Epithelial cell of esophagus (primary cell): ENCODE measurements at regions not wholly inside any gene's neighbourhood (a gene's known extent, or its start where the extent isn't known, plus 50 kb on each side); places are given as distances from the start of the nearest gene placed in this dataset.
A peak's percentile ranks its signal among the peaks of the same experiment; 100 is the strongest.
"Not testable (repeated sequence)": the region's sequence is repeated elsewhere in the genome, so short reads cannot be mapped to it uniquely, and the experiment has no call there.

ENCODE experiments used
- DNase-seq: peaks from one replicate; pipeline ENCODE4 v3.0.0; 2010; ENCODE audit warnings: low read depth
- H3K4me3 ChIP-seq: 2 replicates; pipeline ENCODE4 v1.5.1; 2011; ENCODE audit warnings: mild to moderate bottlenecking, low read length, control low read depth
- TF ChIP-seq, protein P1 (sequence below): IDR thresholded peaks from 2 replicates; pipeline ENCODE4 v1.5.1; 2011; ENCODE audit warnings: low read depth, mild to moderate bottlenecking, low read length, control low read depth, inconsistent platforms; ENCODE audit not compliant: insufficient read depth; ENCODE audit errors: missing control alignments

DNA sequence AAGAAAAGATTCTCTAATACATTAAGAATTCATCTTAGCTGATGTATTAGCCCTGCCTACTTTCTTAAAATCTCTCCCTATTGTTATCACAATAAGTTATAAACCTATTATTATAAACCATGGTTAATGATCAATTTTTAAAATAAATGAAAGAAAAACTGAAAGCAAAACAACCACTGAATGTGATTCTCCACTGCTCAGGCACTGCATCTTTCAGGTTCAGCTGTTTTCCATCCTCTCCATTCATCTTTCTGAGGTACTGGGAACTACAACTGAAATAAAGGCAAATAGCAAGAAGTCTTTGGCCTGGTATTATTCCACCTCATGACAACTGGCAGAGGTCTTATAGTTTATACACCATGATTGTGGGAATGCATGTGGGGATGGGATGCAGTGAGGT is 798.9 kb upstream of the AADAT start:
- H3K4me3 ChIP-seq = no peak overlapping the region
- TF ChIP-seq, protein P1, sequence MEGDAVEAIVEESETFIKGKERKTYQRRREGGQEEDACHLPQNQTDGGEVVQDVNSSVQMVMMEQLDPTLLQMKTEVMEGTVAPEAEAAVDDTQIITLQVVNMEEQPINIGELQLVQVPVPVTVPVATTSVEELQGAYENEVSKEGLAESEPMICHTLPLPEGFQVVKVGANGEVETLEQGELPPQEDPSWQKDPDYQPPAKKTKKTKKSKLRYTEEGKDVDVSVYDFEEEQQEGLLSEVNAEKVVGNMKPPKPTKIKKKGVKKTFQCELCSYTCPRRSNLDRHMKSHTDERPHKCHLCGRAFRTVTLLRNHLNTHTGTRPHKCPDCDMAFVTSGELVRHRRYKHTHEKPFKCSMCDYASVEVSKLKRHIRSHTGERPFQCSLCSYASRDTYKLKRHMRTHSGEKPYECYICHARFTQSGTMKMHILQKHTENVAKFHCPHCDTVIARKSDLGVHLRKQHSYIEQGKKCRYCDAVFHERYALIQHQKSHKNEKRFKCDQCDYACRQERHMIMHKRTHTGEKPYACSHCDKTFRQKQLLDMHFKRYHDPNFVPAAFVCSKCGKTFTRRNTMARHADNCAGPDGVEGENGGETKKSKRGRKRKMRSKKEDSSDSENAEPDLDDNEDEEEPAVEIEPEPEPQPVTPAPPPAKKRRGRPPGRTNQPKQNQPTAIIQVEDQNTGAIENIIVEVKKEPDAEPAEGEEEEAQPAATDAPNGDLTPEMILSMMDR = no peak
- DNase-seq = no peak

DNA sequence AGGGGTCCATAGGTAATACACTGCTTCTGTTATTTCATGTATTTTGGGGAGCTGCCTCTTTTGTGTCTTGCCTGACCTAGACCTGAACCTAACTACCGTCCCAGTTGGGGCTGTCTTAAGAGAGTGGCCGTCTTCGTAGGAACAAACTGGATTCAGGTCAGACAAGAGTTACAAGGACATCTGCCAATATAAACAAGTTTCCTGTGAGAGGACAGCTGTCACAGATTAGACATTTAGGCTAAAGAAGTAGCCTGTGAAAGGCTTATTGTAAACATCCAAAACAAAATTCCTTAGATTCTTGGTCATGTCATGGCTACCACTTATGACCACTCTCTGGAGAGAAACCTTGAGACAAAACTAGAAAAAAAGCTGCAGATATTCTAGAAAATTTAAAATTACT is 797.6 kb upstream of the AADAT start:
- DNase-seq = no peak
- no peak overlapping the region for H3K4me3 ChIP-seq
- TF ChIP-seq, protein P1 = no peak

DNA sequence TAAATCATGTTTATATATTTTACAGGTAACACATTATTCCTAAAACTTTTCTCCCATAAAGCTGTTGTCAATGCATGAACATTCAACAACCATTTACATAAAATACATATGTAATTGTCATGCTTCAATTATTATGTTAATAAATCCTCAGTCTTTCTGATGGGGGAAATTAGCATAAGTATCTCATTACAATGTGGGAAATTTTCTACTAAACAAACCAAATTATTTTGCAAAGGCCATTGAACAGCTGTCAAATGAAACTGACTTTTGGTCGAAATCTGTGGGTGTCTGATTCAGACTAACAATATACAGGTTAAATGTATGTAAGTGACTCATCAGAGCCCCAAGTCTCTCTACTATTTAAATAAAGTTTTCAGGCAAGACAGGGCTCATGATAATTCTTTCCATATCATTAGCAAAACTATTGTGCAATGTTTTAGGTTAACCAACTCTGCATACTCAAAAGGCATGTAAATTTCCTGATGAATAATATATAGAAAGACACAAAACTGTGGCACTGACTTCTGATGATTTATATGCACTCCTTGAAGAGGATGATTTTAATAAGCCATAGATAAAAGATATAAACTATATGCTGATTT is 795.3 kb upstream of the AADAT start:
- TF ChIP-seq, protein P1 = no peak
- H3K4me3 ChIP-seq = no peak overlapping the region

DNA sequence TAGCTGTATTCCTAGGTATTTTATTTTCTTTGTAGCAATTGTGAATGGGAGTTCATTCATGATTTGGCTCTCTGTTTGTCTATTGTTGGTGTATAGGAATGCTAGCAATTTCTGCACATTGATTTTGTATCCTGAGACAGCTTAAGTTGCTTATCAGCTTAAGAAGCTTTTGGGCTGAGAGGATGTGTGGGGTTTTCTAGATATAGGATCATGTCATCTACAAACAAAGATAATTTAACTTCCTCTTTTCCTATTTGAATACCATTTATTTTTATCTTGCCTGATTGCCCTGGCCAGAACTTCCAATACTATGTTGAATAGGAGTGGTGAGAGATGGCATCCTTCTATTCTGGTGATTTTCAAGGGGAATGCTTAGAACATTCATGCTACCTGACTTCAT is 791.9 kb upstream of the AADAT start:
- DNase-seq, H3K4me3 ChIP-seq: not testable (repeated sequence)

More for the DNA sequence above, 795.3 kb upstream of the AADAT start:
- peak; percentile 72 for DNase-seq

DNA sequence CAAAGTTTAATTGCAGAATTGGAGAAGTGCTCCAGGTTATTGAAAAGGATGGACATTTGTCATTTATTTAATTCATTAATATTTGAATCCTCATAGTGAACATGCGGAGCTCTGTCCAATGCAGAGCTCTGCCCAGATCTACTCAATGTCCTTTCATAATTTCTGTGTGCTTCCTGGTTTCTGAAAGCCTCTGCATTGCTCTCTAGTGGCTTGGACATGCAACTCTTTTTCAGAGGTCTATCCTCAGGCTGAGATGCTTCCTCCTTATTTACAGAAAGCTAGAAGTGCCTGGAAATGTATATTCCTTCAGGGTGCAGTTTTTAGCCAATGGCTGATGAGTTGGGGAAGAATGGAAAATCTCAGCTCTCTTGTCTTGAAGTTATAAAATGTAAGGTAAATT is 786.1 kb upstream of the AADAT start:
- H3K4me3 ChIP-seq = no peak overlapping the region
- TF ChIP-seq, protein P1 = peak; percentile 40
- peak; percentile 13 for DNase-seq

DNA sequence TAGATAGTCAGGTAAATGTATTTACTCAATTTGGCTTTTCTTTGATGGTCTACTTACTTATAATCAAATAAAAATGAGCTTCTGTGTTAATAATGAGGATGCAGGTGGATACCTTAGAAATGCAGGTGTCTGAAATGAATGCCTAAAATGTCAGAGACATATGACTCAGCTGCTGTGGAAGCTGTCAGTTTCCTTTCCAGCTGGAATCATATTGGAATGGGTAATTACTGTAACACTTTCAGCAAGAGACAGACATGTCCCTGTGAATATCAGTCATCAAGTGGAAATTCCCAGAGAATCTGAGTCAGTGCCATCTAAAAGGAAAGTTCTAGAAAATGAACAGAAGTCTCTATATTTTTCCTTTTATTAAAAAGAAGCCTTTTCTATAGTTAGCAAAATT is 783.0 kb upstream of the AADAT start:
- DNase-seq = peak; percentile 90
- TF ChIP-seq, protein P1 = no peak

DNA sequence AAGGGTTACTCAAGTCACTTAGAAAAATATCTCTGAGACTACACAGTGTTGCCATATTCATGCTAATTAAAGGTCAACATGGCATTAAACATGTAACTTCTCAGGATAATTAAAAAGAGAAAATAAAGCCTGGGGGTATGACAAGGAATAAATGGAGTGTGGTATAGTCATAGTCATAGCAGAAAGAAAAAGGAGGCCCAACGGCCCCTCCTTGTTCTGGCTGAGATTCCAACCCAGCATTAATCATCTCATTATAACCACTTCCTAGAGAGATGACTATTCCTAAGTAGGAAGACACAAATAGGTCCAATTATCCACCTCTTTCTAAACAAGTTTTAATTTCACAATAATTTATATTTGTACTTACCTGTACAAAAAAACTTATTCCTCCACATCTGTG is 778.4 kb upstream of the AADAT start:
- DNase-seq = peak; percentile 89
- TF ChIP-seq, protein P1 = no peak

More for the DNA sequence above, 783.0 kb upstream of the AADAT start:
- H3K4me3 ChIP-seq = no peak overlapping the region

More for the DNA sequence above, 778.4 kb upstream of the AADAT start:
- no peak overlapping the region for H3K4me3 ChIP-seq
